H9 (cell line): ENCODE measurements at regions not wholly inside any gene's neighbourhood (a gene's known extent, or its start where the extent isn't known, plus 50 kb on each side); places are given as distances from the start of the nearest gene placed in this dataset.

ENCODE experiments used
- DNase-seq: peaks from one replicate; pipeline ENCODE4 v3.0.0-alpha.2; 2017
- H2AFZ ChIP-seq: one replicate; pipeline ENCODE4 v1.6.1; 2013; ENCODE audit warnings: mild to moderate bottlenecking, low read length, control low read depth, moderate library complexity
- H2AK5ac ChIP-seq: 2 replicates; pipeline ENCODE4 v1.6.1; 2013; ENCODE audit warnings: low read length, control low read depth, mixed read lengths; ENCODE audit not compliant: insufficient read length
- H2BK120ac ChIP-seq: one replicate; pipeline ENCODE4 v1.6.1; 2013; ENCODE audit warnings: low read depth, mild to moderate bottlenecking, low read length, control low read depth, inconsistent platforms; ENCODE audit not compliant: poor library complexity, severe bottlenecking
- H2BK12ac ChIP-seq: 2 replicates; pipeline ENCODE4 v1.6.1; 2013; ENCODE audit warnings: low read length, control low read depth, mixed read lengths, low read depth; ENCODE audit not compliant: insufficient read length
- H2BK15ac ChIP-seq: 2 replicates; pipeline ENCODE4 v1.6.1; 2013; ENCODE audit warnings: low read depth, low read length, control low read depth
- H2BK20ac ChIP-seq: one replicate; pipeline ENCODE4 v1.6.1; 2013; ENCODE audit warnings: low read depth, mild to moderate bottlenecking, low read length, control low read depth, inconsistent platforms; ENCODE audit not compliant: poor library complexity, severe bottlenecking
- H2BK5ac ChIP-seq: 2 replicates; pipeline ENCODE4 v1.6.1; 2013; ENCODE audit warnings: low read length, control low read depth, mixed read lengths; ENCODE audit not compliant: insufficient read length
- H3K14ac ChIP-seq: 2 replicates; pipeline ENCODE4 v1.6.1; 2013; ENCODE audit warnings: low read length, control low read depth; ENCODE audit not compliant: insufficient read depth
- H3K18ac ChIP-seq: 2 replicates; pipeline ENCODE4 v1.6.1; 2013; ENCODE audit warnings: low read depth, mild to moderate bottlenecking, mixed read lengths, low read length, control low read depth; ENCODE audit not compliant: insufficient read length
- H3K23ac ChIP-seq: 2 replicates; pipeline ENCODE4 v1.6.1; 2013; ENCODE audit warnings: low read length, control low read depth, mixed read lengths, low read depth; ENCODE audit not compliant: insufficient read length
- H3K23me2 ChIP-seq: 2 replicates; pipeline ENCODE4 v1.6.1; 2013; ENCODE audit warnings: low read depth, mild to moderate bottlenecking, mixed read lengths, low read length, control low read depth; ENCODE audit not compliant: insufficient read length, poor library complexity, severe bottlenecking
- H3K27ac ChIP-seq: 2 replicates; pipeline ENCODE4 v1.5.1; 2013; ENCODE audit warnings: low read length, control low read depth, mixed read lengths, low read depth; ENCODE audit not compliant: insufficient read length
- H3K27me3 ChIP-seq: 2 replicates; pipeline ENCODE4 v1.6.1; 2013; ENCODE audit warnings: low read length, control low read depth, inconsistent platforms; ENCODE audit not compliant: insufficient read depth
- H3K4ac ChIP-seq: 2 replicates; pipeline ENCODE4 v1.6.1; 2013; ENCODE audit warnings: low read depth, mild to moderate bottlenecking, control low read depth, inconsistent platforms, low read length, moderate library complexity
- H3K4me1 ChIP-seq: 2 replicates; pipeline ENCODE4 v1.6.1; 2013; ENCODE audit warnings: low read length, control low read depth, inconsistent platforms; ENCODE audit not compliant: insufficient read depth
- H3K4me2 ChIP-seq: 2 replicates; pipeline ENCODE4 v1.6.1; 2013; ENCODE audit warnings: low read length, control low read depth, mixed read lengths; ENCODE audit not compliant: insufficient read length, insufficient read depth
- H3K56ac ChIP-seq: 2 replicates; pipeline ENCODE4 v1.6.1; 2013; ENCODE audit warnings: low read depth, mild to moderate bottlenecking, mixed read lengths, low read length, control low read depth; ENCODE audit not compliant: insufficient read length
- H3K79me1 ChIP-seq: 2 replicates; pipeline ENCODE4 v1.6.1; 2013; ENCODE audit warnings: low read depth, mild to moderate bottlenecking, moderate library complexity, low read length, control low read depth, inconsistent platforms; ENCODE audit not compliant: insufficient read depth, poor library complexity, severe bottlenecking
- H3K79me2 ChIP-seq: 2 replicates; pipeline ENCODE4 v1.6.1; 2013; ENCODE audit warnings: low read length, control low read depth, inconsistent platforms; ENCODE audit not compliant: insufficient read depth
- H3K9ac ChIP-seq: 2 replicates; pipeline ENCODE4 v1.6.1; 2013; ENCODE audit warnings: low read length, control low read depth, mixed read lengths; ENCODE audit not compliant: insufficient read length; ENCODE audit errors: extremely low read depth
- H3K9me3 ChIP-seq: one replicate; pipeline ENCODE4 v1.6.1; 2013; ENCODE audit warnings: low read depth, low read length, inconsistent platforms; ENCODE audit not compliant: control insufficient read depth
- H3T11ph ChIP-seq: one replicate; pipeline ENCODE4 v1.6.1; 2013; ENCODE audit warnings: mild to moderate bottlenecking, low read length, control low read depth, inconsistent platforms
- H4K20me1 ChIP-seq: one replicate; pipeline ENCODE4 v1.6.1; 2013; ENCODE audit not compliant: control insufficient read depth, insufficient read length, insufficient read depth
- H4K5ac ChIP-seq: 2 replicates; pipeline ENCODE4 v1.6.1; 2013; ENCODE audit warnings: low read depth, mild to moderate bottlenecking, mixed read lengths, low read length, control low read depth; ENCODE audit not compliant: insufficient read length
- H4K8ac ChIP-seq: replicated peaks from 2 replicates; pipeline ENCODE4 v1.6.1; 2013; ENCODE audit warnings: low read length, control low read depth, mixed read lengths, low read depth; ENCODE audit not compliant: insufficient read length
- H4K91ac ChIP-seq: 2 replicates; pipeline ENCODE4 v1.6.1; 2013; ENCODE audit warnings: low read depth, mild to moderate bottlenecking, moderate library complexity, mixed read lengths, low read length, control low read depth; ENCODE audit not compliant: insufficient read length
- H3K27ac Mint-ChIP-seq, 3 experiments: 2 replicates in 2 of 3; 3 replicates in 1 of 3; pipeline ENCODE4 v1.8.0; 2020 to 2021; ENCODE audit warnings: mixed read lengths in 3 of 3, mild to moderate bottlenecking in 1 of 3, moderate library complexity in 1 of 3
- H3K27me3 Mint-ChIP-seq: 2 replicates; pipeline ENCODE4 v1.8.0; 2021; ENCODE audit warnings: low read depth, mild to moderate bottlenecking, moderate library complexity, mixed read lengths
- H3K36me3 Mint-ChIP-seq, 3 experiments: 2 replicates in 2 of 3; 3 replicates in 1 of 3; pipeline ENCODE4 v1.8.0; 2020 to 2021; ENCODE audit warnings: low read depth in 3 of 3, mixed read lengths in 3 of 3; ENCODE audit not compliant: insufficient read depth in 1 of 3
- H3K4me1 Mint-ChIP-seq, 2 experiments: 2 replicates each; pipeline ENCODE4 v1.8.0; 2020; ENCODE audit warnings: mixed read lengths in 2 of 2
- H3K4me3 Mint-ChIP-seq, 2 experiments: 2 replicates in 1 of 2; 3 replicates in 1 of 2; pipeline ENCODE4 v1.8.0; 2020 to 2021; ENCODE audit warnings: mild to moderate bottlenecking in 2 of 2, mixed read lengths in 2 of 2, moderate library complexity in 1 of 2
- H3K9me3 Mint-ChIP-seq, 2 experiments: 2 replicates in 1 of 2; 3 replicates in 1 of 2; pipeline ENCODE4 v1.8.0; 2020; ENCODE audit warnings: mild to moderate bottlenecking in 2 of 2, mixed read lengths in 2 of 2, moderate library complexity in 1 of 2
- TF ChIP-seq, protein P1 (sequence below): fragments of 200-600 bp; sonication (generic); conservative IDR thresholded peaks from 3 replicates; pipeline ENCODE4 v1.8.0; 2021; ENCODE audit warnings: antibody characterized with exemption, mild to moderate bottlenecking

GRCh38 chr2:200084036-200084435 lies 128.7 kb downstream of the MAIP1 start:
- Histone ChIP-seq H3K4me1 (no peaks in the 10 kb centered on the region; the same call in 1 of the 2 replicates), H3K14ac (no peak overlapping the region), H3K79me1 (no peaks in the 10 kb centered on the region), H3K23me2 (no peaks in the 10 kb centered on the region), H4K5ac (no peak overlapping the region), H2BK15ac (no peak overlapping the region), H2BK20ac (no peak overlapping the region), H3K79me2 (no peaks in the 10 kb centered on the region), H3K56ac (no peak overlapping the region), H3K27me3 (no peaks in the 10 kb centered on the region), H3K23ac (no peak overlapping the region), H2AFZ (no peak overlapping the region), H2BK120ac (no peak overlapping the region), H3K27ac (no peak overlapping the region), H2AK5ac (no peak overlapping the region), H2BK5ac (no peak overlapping the region), H3K4me2 (no peak overlapping the region), H3T11ph (no peak overlapping the region), H4K8ac (no peak overlapping the region), H3K9me3 (no peaks in the 10 kb centered on the region), H3K4ac (no peak overlapping the region), H3K18ac (no peak overlapping the region), H4K20me1 (no peaks in the 10 kb centered on the region), H4K91ac (no peak overlapping the region), H2BK12ac (no peak overlapping the region), H3K9ac (no peak overlapping the region)
- no peak for DNase-seq
- Mint-ChIP-seq H3K4me3 (no peak overlapping the region), H3K4me1 (peaks cover 19 to 21% of the 10 kb centered on the region in 2 experiments), H3K27me3 (peaks cover 3% of the 10 kb centered on the region; the same call in 1 of the 2 replicates), H3K27ac (no peak overlapping the region), H3K9me3 (peaks cover 0 to 2% of the 10 kb centered on the region in 2 experiments; a peak in 1 of 5 replicates), H3K36me3 (no peaks in the 10 kb centered on the region; a peak in 1 of 7 replicates)
- TF ChIP-seq, protein P1, sequence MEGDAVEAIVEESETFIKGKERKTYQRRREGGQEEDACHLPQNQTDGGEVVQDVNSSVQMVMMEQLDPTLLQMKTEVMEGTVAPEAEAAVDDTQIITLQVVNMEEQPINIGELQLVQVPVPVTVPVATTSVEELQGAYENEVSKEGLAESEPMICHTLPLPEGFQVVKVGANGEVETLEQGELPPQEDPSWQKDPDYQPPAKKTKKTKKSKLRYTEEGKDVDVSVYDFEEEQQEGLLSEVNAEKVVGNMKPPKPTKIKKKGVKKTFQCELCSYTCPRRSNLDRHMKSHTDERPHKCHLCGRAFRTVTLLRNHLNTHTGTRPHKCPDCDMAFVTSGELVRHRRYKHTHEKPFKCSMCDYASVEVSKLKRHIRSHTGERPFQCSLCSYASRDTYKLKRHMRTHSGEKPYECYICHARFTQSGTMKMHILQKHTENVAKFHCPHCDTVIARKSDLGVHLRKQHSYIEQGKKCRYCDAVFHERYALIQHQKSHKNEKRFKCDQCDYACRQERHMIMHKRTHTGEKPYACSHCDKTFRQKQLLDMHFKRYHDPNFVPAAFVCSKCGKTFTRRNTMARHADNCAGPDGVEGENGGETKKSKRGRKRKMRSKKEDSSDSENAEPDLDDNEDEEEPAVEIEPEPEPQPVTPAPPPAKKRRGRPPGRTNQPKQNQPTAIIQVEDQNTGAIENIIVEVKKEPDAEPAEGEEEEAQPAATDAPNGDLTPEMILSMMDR, result no peak
